Smooth muscle cell (in vitro differentiated cells): ENCODE measurements at regions not wholly inside any gene's neighbourhood (a gene's known extent, or its start where the extent isn't known, plus 50 kb on each side); places are given as distances from the start of the nearest gene placed in this dataset.

Experiments used
- DNase-seq: peaks from one replicate; lab custom pipeline; 2025; ENCODE audit not compliant: unreplicated experiment; lab: John Stamatoyannopoulos, UW
- H2AFZ ChIP-seq: fragments of 200-600 bp; sonication (generic); 2 replicates; pipeline ENCODE4 v1.6.0; 2016; ENCODE audit warnings: antibody characterized with exemption, low read depth, mild to moderate bottlenecking
- H3F3A ChIP-seq: fragments of 200-600 bp; sonication (generic); 2 replicates; pipeline ENCODE4 v1.6.0; 2017; ENCODE audit warnings: antibody characterized with exemption, low read depth
- H3K27ac ChIP-seq: fragments of 200-600 bp; sonication (generic); 2 replicates; pipeline ENCODE4 v1.5.1; 2016; ENCODE audit warnings: low read depth, mild to moderate bottlenecking
- H3K27me3 ChIP-seq: fragments of 200-600 bp; sonication (generic); 2 replicates; pipeline ENCODE4 v1.6.1; 2016; ENCODE audit warnings: low read depth, mild to moderate bottlenecking
- H3K36me3 ChIP-seq: fragments of 200-600 bp; sonication (generic); 2 replicates; pipeline ENCODE4 v1.5.1; 2016; ENCODE audit warnings: low read depth
- H3K4me1 ChIP-seq: fragments of 200-600 bp; sonication (generic); 2 replicates; pipeline ENCODE4 v1.5.1; 2016; ENCODE audit warnings: low read depth
- H3K4me2 ChIP-seq: fragments of 200-600 bp; sonication (generic); 2 replicates; pipeline ENCODE4 v1.6.0; 2016; ENCODE audit warnings: mild to moderate bottlenecking
- H3K4me3 ChIP-seq: fragments of 200-600 bp; sonication (generic); 2 replicates; pipeline ENCODE4 v1.5.1; 2016; ENCODE audit warnings: mild to moderate bottlenecking
- H3K79me2 ChIP-seq: fragments of 200-600 bp; sonication (generic); 2 replicates; pipeline ENCODE4 v1.6.0; 2016; ENCODE audit warnings: low read depth, mild to moderate bottlenecking
- H3K9ac ChIP-seq: fragments of 200-600 bp; sonication (generic); 2 replicates; pipeline ENCODE4 v1.6.0; 2016; ENCODE audit warnings: low read depth
- H3K9me3 ChIP-seq: fragments of 200-600 bp; sonication (generic); replicated peaks from 2 replicates; pipeline ENCODE4 v1.5.1; 2016; ENCODE audit warnings: low read depth
- H4K20me1 ChIP-seq: fragments of 200-600 bp; sonication (generic); 2 replicates; pipeline ENCODE4 v1.6.0; 2016; ENCODE audit warnings: low read depth
- CTCF ChIP-seq: fragments of 200-600 bp; sonication (generic); IDR thresholded peaks from 2 replicates; pipeline ENCODE4 v1.5.1; 2017; ENCODE audit warnings: borderline replicate concordance, mild to moderate bottlenecking, antibody characterized with exemption; ENCODE audit not compliant: insufficient read depth, poor library complexity, severe bottlenecking
- WGBS: methylation state at CpG from one replicate; pipeline ENCODE4 v1.1.7; 2016; ENCODE audit warnings: low lambda C conversion rate; 5-methylcytosine and 5-hydroxymethylcytosine counted together

DNA sequence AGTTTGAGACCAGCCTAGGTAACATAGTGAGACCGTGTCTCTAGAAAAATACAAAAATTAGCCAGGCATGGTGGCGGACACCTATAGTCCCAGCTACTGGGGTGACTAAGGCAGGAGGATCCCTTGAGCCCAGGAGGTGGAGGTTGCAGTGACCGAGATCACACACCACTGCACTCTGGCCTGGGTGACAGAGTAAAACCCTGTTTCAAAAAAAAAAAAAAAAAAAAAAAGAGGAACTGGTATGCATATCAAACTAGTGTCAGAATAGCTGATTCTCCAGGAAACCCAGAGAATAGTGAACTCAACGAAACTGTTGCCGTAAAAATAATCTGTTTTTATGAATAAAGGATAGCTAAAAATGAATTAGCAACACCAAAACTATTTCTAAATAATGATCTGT is 126.6 kb upstream of the BASP1 start:
- H3K27me3 ChIP-seq = no peaks in the 10 kb centered on the region
- no peaks in the 10 kb centered on the region for H3K9me3 ChIP-seq
- no peaks in the 10 kb centered on the region for H4K20me1 ChIP-seq
- H3K9ac ChIP-seq = no peak overlapping the region
- no peak for DNase-seq
- H3F3A ChIP-seq = no peaks in the 10 kb centered on the region
- H3K4me3 ChIP-seq = no peak overlapping the region
- H3K79me2 ChIP-seq = no peaks in the 10 kb centered on the region
- no peak overlapping the region for H3K4me2 ChIP-seq
- no peaks in the 10 kb centered on the region for H3K36me3 ChIP-seq
- no peak overlapping the region for H3K27ac ChIP-seq
- WGBS = 96% methylated on average over 5 of the region's 5 CpGs
- TF ChIP-seq CTCF = no peak
- no peaks in the 10 kb centered on the region for H3K4me1 ChIP-seq
- H2AFZ ChIP-seq = no peak overlapping the region

- H3K79me2 ChIP-seq = no peaks in the 10 kb centered on the region
- no peaks in the 10 kb centered on the region for H3K9me3 ChIP-seq
- H3K36me3 ChIP-seq = no peaks in the 10 kb centered on the region
- no peak for DNase-seq
- no peak overlapping the region for H3K27ac ChIP-seq
- H3K9ac ChIP-seq = no peak overlapping the region
- H2AFZ ChIP-seq = no peak overlapping the region
- H3K27me3 ChIP-seq = no peaks in the 10 kb centered on the region
- no peak overlapping the region for H3K4me3 ChIP-seq
- 84% methylated on average over 7 of the region's 7 CpGs for WGBS
- no peak for TF ChIP-seq CTCF
- H3K4me2 ChIP-seq = no peak overlapping the region
- peaks cover 9% of the 10 kb centered on the region for H3K4me1 ChIP-seq
- no peaks in the 10 kb centered on the region for H4K20me1 ChIP-seq
- H3F3A ChIP-seq = no peaks in the 10 kb centered on the region
Observed at GRCh38 chr5:17094830-17095229, 122.6 kb upstream of the BASP1 start.

- H3K9ac ChIP-seq = no peak overlapping the region
- no peaks in the 10 kb centered on the region for H4K20me1 ChIP-seq
- H2AFZ ChIP-seq = no peak overlapping the region
- H3K27ac ChIP-seq = no peak overlapping the region
- no peak for DNase-seq
- WGBS = 79% methylated on average over 15 of the region's 15 CpGs
- H3K9me3 ChIP-seq = no peaks in the 10 kb centered on the region
- peaks cover 9% of the 10 kb centered on the region for H3K4me1 ChIP-seq
- H3K27me3 ChIP-seq = no peaks in the 10 kb centered on the region
- H3K4me2 ChIP-seq = no peak overlapping the region
- H3K79me2 ChIP-seq = no peaks in the 10 kb centered on the region
- no peaks in the 10 kb centered on the region for H3F3A ChIP-seq
- TF ChIP-seq CTCF = no peak
- H3K4me3 ChIP-seq = no peak overlapping the region
- H3K36me3 ChIP-seq = no peaks in the 10 kb centered on the region
Observed at GRCh38 chr5:17096952-17097695, 120.3 kb upstream of the BASP1 start.

GRCh38 chr5:17099946-17100345 is 117.5 kb upstream of the BASP1 start:
- 90% methylated on average over 8 of the region's 8 CpGs for WGBS
- no peaks in the 10 kb centered on the region for H3K9me3 ChIP-seq
- H3K27ac ChIP-seq = no peak overlapping the region
- no peak for DNase-seq
- no peak for TF ChIP-seq CTCF
- H3K4me1 ChIP-seq = peaks cover 9% of the 10 kb centered on the region
- H3K9ac ChIP-seq = no peak overlapping the region
- no peaks in the 10 kb centered on the region for H3K36me3 ChIP-seq
- no peaks in the 10 kb centered on the region for H3K27me3 ChIP-seq
- no peaks in the 10 kb centered on the region for H3K79me2 ChIP-seq
- no peak overlapping the region for H2AFZ ChIP-seq
- H3K4me3 ChIP-seq = no peak overlapping the region
- H3F3A ChIP-seq = no peaks in the 10 kb centered on the region
- H3K4me2 ChIP-seq = no peak overlapping the region
- no peaks in the 10 kb centered on the region for H4K20me1 ChIP-seq
